PC-9 (cell line): ENCODE measurements at regions not wholly inside any gene's neighbourhood (a gene's known extent, or its start where the extent isn't known, plus 50 kb on each side); places are given as distances from the start of the nearest gene placed in this dataset.

ENCODE experiments used
- BruUV-seq: library from RNA; stranded (reverse); fragments of 400-500 nt; replicated peaks from 2 replicates; lab custom pipeline; 2021; lab: Mats Ljungman, UMichigan
- CTCF ChIA-PET: fragments of 300-600 bp; sonication (Branson Sonifier 250); formaldehyde crosslinking; loops from one replicate; lab custom pipeline; 2022; ENCODE audit warnings: antibody characterized with exemption; lab: Charles Lee
- POLR2A ChIA-PET: fragments of 300-600 bp; sonication (Branson Sonifier 250); formaldehyde crosslinking; loops from one replicate; lab custom pipeline; 2022; ENCODE audit warnings: antibody characterized with exemption; ENCODE audit not compliant: unreplicated experiment; lab: Charles Lee
- DNase-seq, 2 experiments: peaks; one replicate each; pipeline versions ENCODE4 v3.0.0 to v3.0.0-alpha.2; 2015 to 2022; ENCODE audit warnings: mixed read lengths in 1 of 2
- H2AFZ ChIP-seq: fragments of 200-600 bp; sonication (generic); 2 replicates; pipeline ENCODE4 v1.8.1; 2017; ENCODE audit warnings: antibody characterized with exemption
- H3F3A ChIP-seq: fragments of 200-600 bp; sonication (generic); 2 replicates; pipeline ENCODE4 v1.8.1; 2017; ENCODE audit warnings: antibody characterized with exemption, mild to moderate bottlenecking, low read depth; ENCODE audit not compliant: insufficient read depth
- H3K27ac ChIP-seq: fragments of 200-600 bp; sonication (generic); 2 replicates; pipeline ENCODE4 v1.6.1; 2016; ENCODE audit warnings: mixed run types
- H3K27me3 ChIP-seq: fragments of 200-600 bp; sonication (generic); 2 replicates; pipeline ENCODE4 v1.6.1; 2016; ENCODE audit warnings: low read depth, mixed run types; ENCODE audit not compliant: insufficient read depth
- H3K36me3 ChIP-seq: fragments of 200-600 bp; sonication (generic); 2 replicates; pipeline ENCODE4 v1.6.1; 2016; ENCODE audit warnings: low read depth, mixed run types
- H3K4me1 ChIP-seq: fragments of 200-600 bp; sonication (generic); replicated peaks from 2 replicates; pipeline ENCODE4 v1.6.1; 2016; ENCODE audit warnings: mixed run types; ENCODE audit not compliant: insufficient read depth
- H3K4me2 ChIP-seq: fragments of 200-600 bp; sonication (generic); 2 replicates; pipeline ENCODE4 v1.6.1; 2017; ENCODE audit warnings: mixed run types
- H3K4me3 ChIP-seq: fragments of 200-600 bp; sonication (generic); 2 replicates; pipeline ENCODE4 v1.6.1; 2016; ENCODE audit warnings: mixed run types
- H3K79me2 ChIP-seq: fragments of 200-600 bp; sonication (generic); 2 replicates; pipeline ENCODE4 v1.6.1; 2017; ENCODE audit warnings: low read depth, mixed run types
- H3K9me2 ChIP-seq: fragments of 200-600 bp; sonication (generic); 2 replicates; pipeline ENCODE4 v1.8.1; 2017; ENCODE audit warnings: mild to moderate bottlenecking; ENCODE audit not compliant: insufficient read depth
- H3K9me3 ChIP-seq: fragments of 200-600 bp; sonication (generic); 2 replicates; pipeline ENCODE4 v1.8.1; 2016; ENCODE audit warnings: low read depth; ENCODE audit not compliant: insufficient read depth
- H4K20me1 ChIP-seq: fragments of 200-600 bp; sonication (generic); 2 replicates; pipeline ENCODE4 v1.8.1; 2017; ENCODE audit not compliant: insufficient read depth
- CTCF ChIP-seq: fragments of 200-600 bp; sonication (generic); conservative IDR thresholded peaks from 2 replicates; pipeline ENCODE4 v1.6.1; 2017; ENCODE audit warnings: mixed run types, antibody characterized with exemption, mild to moderate bottlenecking, moderate library complexity
- EZH2 ChIP-seq: fragments of 200-600 bp; sonication (generic); IDR thresholded peaks from 2 replicates; pipeline ENCODE4 v1.8.0; 2017; ENCODE audit warnings: antibody characterized with exemption, low read depth
- intact Hi-C: fragments of 100-400 bp; cut with micrococcal nuclease; formaldehyde crosslinking; loops from one replicate; pipeline ENCODE4 v1.10.0; 2022; ENCODE audit not compliant: unreplicated experiment

GRCh38 chr22:47372596-47373385 lies 610.3 kb downstream of the TBC1D22A start:
- no peaks in the 10 kb centered on the region for H4K20me1 ChIP-seq
- no peak for DNase-seq
- no peaks in the 10 kb centered on the region for H3K9me3 ChIP-seq
- intact Hi-C loops: no loop called here
- BruUV-seq: no TSS peak
- no peaks in the 10 kb centered on the region for H3K36me3 ChIP-seq
- TF ChIP-seq EZH2 (no peak), CTCF (no peak)
- H3K79me2 ChIP-seq: no peaks in the 10 kb centered on the region
- no peak overlapping the region for H3K27ac ChIP-seq
- H2AFZ ChIP-seq: no peak overlapping the region
- H3K4me3 ChIP-seq: no peak overlapping the region
- no peak overlapping the region for H3K4me2 ChIP-seq
- H3F3A ChIP-seq: no peaks in the 10 kb centered on the region
- POLR2A ChIA-PET: no interaction called here
- H3K9me2 ChIP-seq: no peaks in the 10 kb centered on the region
- no peaks in the 10 kb centered on the region for H3K4me1 ChIP-seq
- CTCF ChIA-PET: no interaction called here
- H3K27me3 ChIP-seq: peaks cover 100% of the 10 kb centered on the region

- CTCF ChIA-PET: no interaction called here
- Histone ChIP-seq H3F3A (no peaks in the 10 kb centered on the region), H3K4me1 (no peaks in the 10 kb centered on the region), H3K36me3 (no peaks in the 10 kb centered on the region), H3K79me2 (no peaks in the 10 kb centered on the region), H3K27ac (no peak overlapping the region), H3K9me3 (no peaks in the 10 kb centered on the region), H4K20me1 (no peaks in the 10 kb centered on the region), H2AFZ (no peak overlapping the region), H3K4me3 (no peak overlapping the region), H3K4me2 (no peak overlapping the region), H3K9me2 (no peaks in the 10 kb centered on the region), H3K27me3 (peaks cover 100% of the 10 kb centered on the region)
- BruUV-seq: no TSS peak
- intact Hi-C loops: no loop called here
- TF ChIP-seq EZH2 (no peak), CTCF (no peak)
- POLR2A ChIA-PET: no interaction called here
- no peak for DNase-seq
These were observed 609.7 kb downstream of the TBC1D22A start for GRCh38 chr22:47372111-47372581.

GRCh38 chr22:47371263-47372090 lies 609.0 kb downstream of the TBC1D22A start:
- no TSS peak for BruUV-seq
- Histone ChIP-seq H3K4me2 (no peak overlapping the region), H3K36me3 (no peaks in the 10 kb centered on the region), H3K4me3 (no peak overlapping the region), H3K4me1 (no peaks in the 10 kb centered on the region), H3K9me3 (no peaks in the 10 kb centered on the region), H3K27ac (no peak overlapping the region), H3K79me2 (no peaks in the 10 kb centered on the region), H4K20me1 (no peaks in the 10 kb centered on the region), H3F3A (no peaks in the 10 kb centered on the region), H3K27me3 (peaks cover 100% of the 10 kb centered on the region), H3K9me2 (no peaks in the 10 kb centered on the region), H2AFZ (no peak overlapping the region)
- no peak for DNase-seq
- TF ChIP-seq EZH2: no peak
- no peak for TF ChIP-seq CTCF
- CTCF ChIA-PET: no interaction called here
- POLR2A ChIA-PET: no interaction called here
- intact Hi-C loops: no loop called here
